ENCODE measurements at regions not wholly inside any gene's neighbourhood (a gene's known extent, or its start where the extent isn't known, plus 50 kb on each side); places are given as distances from the start of the nearest gene placed in this dataset.

- no peaks in the 10 kb centered on the region for H3K4me1 ChIP-seq
- TF ChIP-seq CTCF (IDR thresholded peaks at IDR 0.05) = no peak
These were observed 2459.4 kb downstream of the PCDH9 start for GRCh38 chr13:64770743-64771142.

GRCh38 chr13:64767054-64767453, 2463.1 kb downstream of the PCDH9 start:
- intact Hi-C loops (cut with DNase I) = no loop called here
- no peak for TF ChIP-seq CTCF (IDR thresholded peaks at IDR 0.05)
- no peaks in the 10 kb centered on the region for H3K36me3 ChIP-seq (ENCODE audit: insufficient read depth in 1 of 2, low read depth in 1 of 2)
- WGBS, 3 donors = 61 to 69% (median 65%) methylated on average over 2 of the region's 2 CpGs
- no peaks in the 10 kb centered on the region for H3K9me3 ChIP-seq
- no peak overlapping the region for H3K27ac ChIP-seq
- no peak overlapping the region for H3K4me3 ChIP-seq
- ATAC-seq (no peak), DNase-seq (no peak)
- H3K27me3 ChIP-seq (ENCODE audit: insufficient read depth in 3 of 3, low read length in 2 of 3) = no peaks in the 10 kb centered on the region
- H3K4me1 ChIP-seq = no peaks in the 10 kb centered on the region

More at GRCh38 chr13:64770743-64771142, 2459.4 kb downstream of the PCDH9 start:
- ATAC-seq (no peak), DNase-seq (no peak)
- intact Hi-C loops (cut with DNase I) = no loop called here
- no peaks in the 10 kb centered on the region for H3K9me3 ChIP-seq
- no peak overlapping the region for H3K27ac ChIP-seq
- no peaks in the 10 kb centered on the region for H3K27me3 ChIP-seq (ENCODE audit: insufficient read depth in 3 of 3, low read length in 2 of 3)
- whole genome bisulfite sequencing, 3 donors = 82 to 90% (median 90%) methylated on average over 4 of the region's 4 CpGs
- no peaks in the 10 kb centered on the region for H3K36me3 ChIP-seq (ENCODE audit: insufficient read depth in 1 of 2, low read depth in 1 of 2)
- H3K4me3 ChIP-seq = no peak overlapping the region

GRCh38 chr13:64765636-64766035, 2464.5 kb downstream of the PCDH9 start:
- H3K27ac ChIP-seq = no peak overlapping the region
- ATAC-seq (no peak), DNase-seq (no peak)
- H3K27me3 ChIP-seq (ENCODE audit: insufficient read depth in 3 of 3, low read length in 2 of 3) = no peaks in the 10 kb centered on the region
- no peaks in the 10 kb centered on the region for H3K4me1 ChIP-seq
- intact Hi-C loops (cut with DNase I) = no loop called here
- no peak for TF ChIP-seq CTCF (IDR thresholded peaks at IDR 0.05)
- no peak overlapping the region for H3K4me3 ChIP-seq
- H3K9me3 ChIP-seq = no peaks in the 10 kb centered on the region
- no peaks in the 10 kb centered on the region for H3K36me3 ChIP-seq (ENCODE audit: insufficient read depth in 1 of 2, low read depth in 1 of 2)

GRCh38 chr13:64758521-64759244, 2471.5 kb downstream of the PCDH9 start:
- WGBS, 3 donors = 76 to 85% (median 81%) methylated on average over 1 of the region's 1 CpG
- Histone ChIP-seq H3K4me3 (no peak overlapping the region), H3K4me1 (no peaks in the 10 kb centered on the region), H3K9me3 (no peaks in the 10 kb centered on the region), H3K27me3 (ENCODE audit: insufficient read depth in 3 of 3, low read length in 2 of 3) (no peaks in the 10 kb centered on the region), H3K27ac (no peak overlapping the region), H3K36me3 (ENCODE audit: insufficient read depth in 1 of 2, low read depth in 1 of 2) (no peaks in the 10 kb centered on the region)
- ATAC-seq (no peak), DNase-seq (no peak)
- intact Hi-C loops (cut with DNase I) = no loop called here
- no peak for TF ChIP-seq CTCF (IDR thresholded peaks at IDR 0.05)

- no peak for ATAC-seq
- no peak overlapping the region for H3K4me3 ChIP-seq
- H3K4me1 ChIP-seq = no peaks in the 10 kb centered on the region
- no peaks in the 10 kb centered on the region for H3K9me3 ChIP-seq
- H3K36me3 ChIP-seq (ENCODE audit: insufficient read depth in 1 of 2, low read depth in 1 of 2) = no peaks in the 10 kb centered on the region
- TF ChIP-seq CTCF (IDR thresholded peaks at IDR 0.05) = no peak
- no peak for DNase-seq
- WGBS, 3 donors = 85 to 86% (median 85%) methylated on average over 1 of the region's 1 CpG
- intact Hi-C loops (cut with DNase I) = no loop called here
- no peak overlapping the region for H3K27ac ChIP-seq
- H3K27me3 ChIP-seq (ENCODE audit: insufficient read depth in 3 of 3, low read length in 2 of 3) = no peaks in the 10 kb centered on the region
These were observed 2473.5 kb downstream of the PCDH9 start for GRCh38 chr13:64756621-64757020.

Data from psoas muscle (tissue), 7 donors.